ENCODE measurements at regions not wholly inside any gene's neighbourhood (a gene's known extent, or its start where the extent isn't known, plus 50 kb on each side); places are given as distances from the start of the nearest gene placed in this dataset.
"Not testable (repeated sequence)": the region's sequence is repeated elsewhere in the genome, so short reads cannot be mapped to it uniquely, and the experiment has no call there.

DNA sequence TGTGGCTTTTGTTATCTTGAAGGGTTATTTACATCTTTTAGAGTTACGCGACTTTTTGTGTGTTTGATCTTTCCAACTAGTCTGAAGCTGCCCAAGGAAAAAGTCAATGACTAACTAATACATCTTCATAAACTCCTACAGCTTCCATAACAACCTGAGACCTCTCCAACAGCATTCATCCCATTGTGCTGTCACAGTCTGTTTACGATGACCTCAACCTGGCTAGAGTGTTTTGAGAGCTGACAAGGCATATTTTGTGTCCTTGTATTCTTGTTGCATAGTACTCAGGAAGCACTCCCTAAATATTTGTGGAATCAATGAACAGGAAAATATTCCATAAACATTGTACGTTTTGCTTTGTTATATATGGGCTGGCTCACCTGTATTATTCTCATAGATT, 140.2 kb upstream of the NBPF9 start:
- no CpG with 5 or more reads among the region's 4 CpGs for WGBS
- not testable (repeated sequence) for H3K4me3 ChIP-seq (ENCODE audit: low read length in 2 of 2); H3K4me1 ChIP-seq (ENCODE audit: control insufficient read depth in 2 of 2, insufficient read depth in 2 of 2, low read length in 2 of 2); H3K36me3 ChIP-seq (ENCODE audit: control insufficient read depth in 2 of 2, insufficient read depth in 2 of 2, low read length in 1 of 2); H3K27ac ChIP-seq (ENCODE audit: low read depth in 1 of 2, low read length in 1 of 2); H3K27me3 ChIP-seq (ENCODE audit: control insufficient read depth in 2 of 2, insufficient read depth in 1 of 2, low read length in 1 of 2); H3K9me3 ChIP-seq (ENCODE audit: control insufficient read depth in 2 of 2, insufficient read depth in 1 of 2, low read length in 1 of 2); DNase-seq (ENCODE audit: low read depth in 6 of 9, low spot score in 9 of 9)

DNA sequence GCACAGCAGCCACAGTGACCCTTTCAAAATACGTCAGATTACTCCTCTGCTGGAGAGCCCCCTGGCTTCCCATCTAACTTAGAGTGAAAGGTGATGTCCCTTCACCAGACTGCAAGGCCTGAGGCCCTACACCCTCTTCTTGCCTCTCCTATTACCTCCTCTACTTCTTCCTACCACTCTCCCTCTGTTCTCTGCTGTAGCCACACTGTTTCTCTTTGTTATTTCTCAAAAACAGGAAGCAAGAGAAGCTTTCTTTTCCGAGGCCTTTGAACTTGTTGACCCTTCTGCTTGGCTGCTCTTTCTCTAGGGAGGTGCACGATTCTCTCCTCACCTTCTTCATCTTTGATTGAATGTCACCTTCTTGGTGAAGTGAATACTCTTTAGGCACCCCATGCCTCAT, 141.3 kb upstream of the NBPF9 start:
- DNase-seq (ENCODE audit: low read depth in 6 of 9, low spot score in 9 of 9); H3K27me3 ChIP-seq (ENCODE audit: control insufficient read depth in 2 of 2, insufficient read depth in 1 of 2, low read length in 1 of 2); H3K27ac ChIP-seq (ENCODE audit: low read depth in 1 of 2, low read length in 1 of 2); H3K36me3 ChIP-seq (ENCODE audit: control insufficient read depth in 2 of 2, insufficient read depth in 2 of 2, low read length in 1 of 2); H3K9me3 ChIP-seq (ENCODE audit: control insufficient read depth in 2 of 2, insufficient read depth in 1 of 2, low read length in 1 of 2); H3K4me3 ChIP-seq (ENCODE audit: low read length in 2 of 2); H3K4me1 ChIP-seq (ENCODE audit: control insufficient read depth in 2 of 2, insufficient read depth in 2 of 2, low read length in 2 of 2): not testable (repeated sequence)
- WGBS: 47% methylated on average over 2 of the region's 3 CpGs

DNA sequence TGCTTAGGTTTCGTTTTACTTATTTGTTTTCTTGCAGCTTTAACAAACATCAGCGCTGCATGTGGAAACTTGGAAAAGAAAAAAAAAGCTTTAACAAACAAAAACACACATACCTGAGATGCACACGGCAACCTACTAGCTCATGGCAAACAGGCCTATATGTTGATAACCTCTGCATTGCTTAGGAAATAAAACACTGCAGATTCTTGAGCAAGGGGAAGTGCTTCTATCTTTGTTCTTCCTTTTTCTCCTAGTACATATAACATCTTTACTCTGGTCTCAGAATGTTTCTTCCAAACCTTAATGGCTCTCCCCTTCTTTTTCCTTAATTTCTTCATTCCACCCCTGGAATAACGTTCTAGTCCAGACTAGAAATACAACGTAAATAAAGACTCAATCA, 142.9 kb upstream of the NBPF9 start:
- H3K4me3 ChIP-seq (ENCODE audit: low read length in 2 of 2); H3K36me3 ChIP-seq (ENCODE audit: control insufficient read depth in 2 of 2, insufficient read depth in 2 of 2, low read length in 1 of 2); H3K4me1 ChIP-seq (ENCODE audit: control insufficient read depth in 2 of 2, insufficient read depth in 2 of 2, low read length in 2 of 2); H3K27ac ChIP-seq (ENCODE audit: low read depth in 1 of 2, low read length in 1 of 2); H3K27me3 ChIP-seq (ENCODE audit: control insufficient read depth in 2 of 2, insufficient read depth in 1 of 2, low read length in 1 of 2); DNase-seq (ENCODE audit: low read depth in 6 of 9, low spot score in 9 of 9); H3K9me3 ChIP-seq (ENCODE audit: control insufficient read depth in 2 of 2, insufficient read depth in 1 of 2, low read length in 1 of 2): not testable (repeated sequence)
- no CpG with 5 or more reads among the region's 5 CpGs for WGBS

DNA sequence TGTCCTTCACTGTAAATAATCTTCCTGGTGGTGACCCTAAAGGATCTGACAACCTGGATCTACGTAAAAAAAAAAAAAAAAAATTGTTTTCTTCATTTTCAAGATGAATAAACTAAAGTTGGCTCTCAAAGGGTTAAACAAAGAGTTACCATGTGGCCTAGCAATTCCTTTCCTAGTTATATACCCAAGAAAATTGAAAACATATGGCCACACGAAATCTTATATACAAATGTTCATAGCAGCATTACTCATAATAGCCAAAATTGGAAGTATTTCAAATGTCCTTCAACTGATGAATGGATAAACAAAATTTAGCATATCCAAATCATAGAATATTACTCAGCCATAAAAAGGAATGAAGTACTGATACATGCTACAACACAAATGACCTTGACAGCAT, 145.3 kb upstream of the NBPF9 start:
- not testable (repeated sequence) for H3K27me3 ChIP-seq (ENCODE audit: control insufficient read depth in 2 of 2, insufficient read depth in 1 of 2, low read length in 1 of 2); H3K4me3 ChIP-seq (ENCODE audit: low read length in 2 of 2); H3K4me1 ChIP-seq (ENCODE audit: control insufficient read depth in 2 of 2, insufficient read depth in 2 of 2, low read length in 2 of 2); DNase-seq (ENCODE audit: low read depth in 6 of 9, low spot score in 9 of 9); H3K27ac ChIP-seq (ENCODE audit: low read depth in 1 of 2, low read length in 1 of 2); H3K9me3 ChIP-seq (ENCODE audit: control insufficient read depth in 2 of 2, insufficient read depth in 1 of 2, low read length in 1 of 2); H3K36me3 ChIP-seq (ENCODE audit: control insufficient read depth in 2 of 2, insufficient read depth in 2 of 2, low read length in 1 of 2)
- WGBS: 94% methylated on average over 1 of the region's 2 CpGs

DNA sequence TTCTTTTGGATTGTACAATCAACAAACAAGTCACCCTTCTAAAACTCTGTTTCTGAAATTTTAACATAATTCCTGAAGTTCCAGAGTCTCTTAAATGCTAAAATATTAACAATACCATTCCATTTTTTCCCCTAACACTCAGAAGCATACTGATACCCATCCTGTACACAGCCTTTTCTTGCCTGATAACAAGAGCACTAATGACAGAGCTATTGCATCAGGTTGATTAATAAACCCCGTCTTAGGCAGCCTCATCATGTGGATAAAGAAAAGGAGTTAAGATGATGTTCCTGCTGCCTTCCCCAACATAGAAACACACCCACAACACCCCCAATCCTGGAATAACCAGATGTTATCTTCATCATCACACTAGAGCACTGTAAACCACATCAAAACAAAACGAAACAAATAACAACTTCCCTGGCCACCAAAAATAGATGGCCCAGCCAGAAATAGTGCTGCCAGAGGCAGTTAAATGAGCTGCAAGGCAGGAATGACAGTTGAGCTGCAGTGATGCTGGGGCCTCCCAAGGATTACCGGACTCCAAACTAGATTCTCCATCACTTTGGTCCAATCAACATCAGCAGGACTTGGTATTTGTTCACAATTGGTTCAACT, 146.6 kb upstream of the NBPF9 start:
- not testable (repeated sequence) for H3K4me3 ChIP-seq (ENCODE audit: low read length in 2 of 2); H3K4me1 ChIP-seq (ENCODE audit: control insufficient read depth in 2 of 2, insufficient read depth in 2 of 2, low read length in 2 of 2); H3K9me3 ChIP-seq (ENCODE audit: control insufficient read depth in 2 of 2, insufficient read depth in 1 of 2, low read length in 1 of 2); H3K27ac ChIP-seq (ENCODE audit: low read depth in 1 of 2, low read length in 1 of 2); H3K36me3 ChIP-seq (ENCODE audit: control insufficient read depth in 2 of 2, insufficient read depth in 2 of 2, low read length in 1 of 2); H3K27me3 ChIP-seq (ENCODE audit: control insufficient read depth in 2 of 2, insufficient read depth in 1 of 2, low read length in 1 of 2); DNase-seq (ENCODE audit: low read depth in 6 of 9, low spot score in 9 of 9)
- 96% methylated on average over 1 of the region's 3 CpGs for WGBS

DNA sequence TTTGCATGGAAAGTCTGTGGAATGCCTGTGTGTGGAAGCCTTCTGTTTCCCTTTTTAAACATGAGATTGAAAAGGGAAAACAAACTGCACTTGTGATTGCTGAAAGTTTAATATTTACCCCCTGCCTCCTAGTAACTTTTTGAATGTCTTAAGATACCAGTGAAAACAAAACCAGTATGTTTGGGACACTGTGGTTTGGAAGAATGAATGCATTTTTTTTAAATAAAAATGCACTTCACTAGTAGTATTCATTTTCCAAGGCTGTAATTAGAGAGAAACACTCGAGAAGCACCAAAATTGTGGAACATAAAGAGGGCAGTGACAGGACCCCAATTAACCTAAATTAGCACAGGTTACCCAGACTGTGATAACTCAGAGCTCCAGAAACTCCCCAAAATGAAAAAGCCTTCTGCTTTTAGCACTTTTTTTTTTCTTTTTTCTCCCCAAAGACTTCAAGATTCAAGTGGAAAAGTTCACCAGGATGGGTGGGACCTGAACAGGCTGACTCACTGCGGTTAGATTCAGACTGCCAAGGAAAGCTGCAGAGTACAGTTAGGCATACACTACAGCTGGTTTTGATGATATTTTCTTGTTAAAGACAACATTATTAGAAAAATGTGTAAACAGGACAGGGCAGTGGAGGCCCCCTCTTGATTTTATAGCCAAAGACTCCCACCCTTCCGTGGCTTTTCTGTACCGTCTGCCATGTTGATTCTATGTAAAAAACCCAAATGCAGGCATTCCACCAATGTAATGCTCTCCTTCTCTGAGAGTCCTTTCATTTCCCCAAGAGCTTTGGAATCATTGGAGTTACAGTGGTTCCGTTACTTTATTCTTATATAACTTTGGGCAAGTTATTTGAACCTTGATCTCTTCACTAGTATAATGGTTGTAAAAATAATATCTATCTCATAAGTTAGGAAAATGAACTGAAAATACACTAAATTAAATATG, 151.8 kb upstream of the NBPF9 start:
- not testable (repeated sequence) for H3K27ac ChIP-seq (ENCODE audit: low read depth in 1 of 2, low read length in 1 of 2); H3K4me1 ChIP-seq (ENCODE audit: control insufficient read depth in 2 of 2, insufficient read depth in 2 of 2, low read length in 2 of 2); H3K4me3 ChIP-seq (ENCODE audit: low read length in 2 of 2); H3K36me3 ChIP-seq (ENCODE audit: control insufficient read depth in 2 of 2, insufficient read depth in 2 of 2, low read length in 1 of 2); H3K27me3 ChIP-seq (ENCODE audit: control insufficient read depth in 2 of 2, insufficient read depth in 1 of 2, low read length in 1 of 2); H3K9me3 ChIP-seq (ENCODE audit: control insufficient read depth in 2 of 2, insufficient read depth in 1 of 2, low read length in 1 of 2); DNase-seq (ENCODE audit: low read depth in 6 of 9, low spot score in 9 of 9)
- WGBS: 33% methylated on average over 1 of the region's 5 CpGs

DNA sequence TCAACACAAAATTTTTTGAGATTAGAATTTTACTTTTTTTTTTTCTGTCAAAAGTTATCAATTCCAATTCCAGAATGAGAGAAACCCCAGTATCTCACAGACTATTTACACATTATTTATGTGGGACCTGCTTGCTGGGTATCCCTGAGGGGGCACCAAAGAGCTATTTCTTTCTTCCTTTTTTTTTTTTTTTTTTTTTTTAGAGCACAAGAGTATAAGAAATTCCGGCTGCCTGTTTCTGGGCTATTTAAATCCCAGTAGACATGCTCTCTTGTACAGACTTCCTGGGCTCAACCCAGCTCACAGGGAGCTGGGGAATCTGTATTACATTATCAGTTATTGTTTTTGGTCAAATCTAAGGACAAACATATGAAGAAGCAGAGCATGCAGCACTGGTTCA, 156.9 kb upstream of the NBPF9 start:
- H3K27me3 ChIP-seq (ENCODE audit: control insufficient read depth in 2 of 2, insufficient read depth in 1 of 2, low read length in 1 of 2); H3K4me3 ChIP-seq (ENCODE audit: low read length in 2 of 2): not testable (repeated sequence)
- no CpG with 5 or more reads among the region's 1 CpG for WGBS

DNA sequence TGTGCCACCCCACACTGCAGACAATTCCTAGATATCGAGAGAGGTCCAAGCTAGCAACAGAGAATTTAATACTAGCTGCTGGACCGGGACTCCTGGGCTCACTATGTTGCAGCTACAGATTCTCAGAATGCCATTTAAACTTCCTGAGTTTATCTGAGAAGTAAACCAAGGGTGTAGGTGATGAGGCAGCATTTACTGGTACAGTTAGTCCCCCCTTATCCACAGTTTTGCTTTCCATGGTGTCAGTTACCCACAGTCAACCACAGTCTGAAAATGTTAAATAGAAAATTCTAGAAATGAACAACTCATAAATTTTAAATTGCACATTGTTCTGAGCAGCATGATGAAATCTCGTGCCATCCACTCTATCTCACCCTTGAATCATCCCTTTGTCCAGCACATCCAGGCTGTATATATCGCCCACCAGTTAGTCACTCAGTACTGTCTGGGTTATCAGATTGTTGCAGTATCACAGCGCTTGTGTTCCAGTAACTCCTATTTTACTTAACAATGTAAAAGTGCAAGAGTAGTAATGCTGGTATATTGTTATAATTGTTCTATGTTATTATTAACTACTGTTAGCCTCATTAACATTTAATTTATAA, 157.5 kb upstream of the NBPF9 start:
- not testable (repeated sequence) for H3K27ac ChIP-seq (ENCODE audit: low read depth in 1 of 2, low read length in 1 of 2); DNase-seq (ENCODE audit: low read depth in 6 of 9, low spot score in 9 of 9); H3K4me1 ChIP-seq (ENCODE audit: control insufficient read depth in 2 of 2, insufficient read depth in 2 of 2, low read length in 2 of 2); H3K27me3 ChIP-seq (ENCODE audit: control insufficient read depth in 2 of 2, insufficient read depth in 1 of 2, low read length in 1 of 2); H3K36me3 ChIP-seq (ENCODE audit: control insufficient read depth in 2 of 2, insufficient read depth in 2 of 2, low read length in 1 of 2); H3K9me3 ChIP-seq (ENCODE audit: control insufficient read depth in 2 of 2, insufficient read depth in 1 of 2, low read length in 1 of 2); H3K4me3 ChIP-seq (ENCODE audit: low read length in 2 of 2)
- WGBS: 76% methylated on average over 2 of the region's 5 CpGs

More for the DNA sequence above, 156.9 kb upstream of the NBPF9 start:
- not testable (repeated sequence) for DNase-seq (ENCODE audit: low read depth in 6 of 9, low spot score in 9 of 9); H3K27ac ChIP-seq (ENCODE audit: low read depth in 1 of 2, low read length in 1 of 2); H3K36me3 ChIP-seq (ENCODE audit: control insufficient read depth in 2 of 2, insufficient read depth in 2 of 2, low read length in 1 of 2); H3K9me3 ChIP-seq (ENCODE audit: control insufficient read depth in 2 of 2, insufficient read depth in 1 of 2, low read length in 1 of 2); H3K4me1 ChIP-seq (ENCODE audit: control insufficient read depth in 2 of 2, insufficient read depth in 2 of 2, low read length in 2 of 2)

DNA sequence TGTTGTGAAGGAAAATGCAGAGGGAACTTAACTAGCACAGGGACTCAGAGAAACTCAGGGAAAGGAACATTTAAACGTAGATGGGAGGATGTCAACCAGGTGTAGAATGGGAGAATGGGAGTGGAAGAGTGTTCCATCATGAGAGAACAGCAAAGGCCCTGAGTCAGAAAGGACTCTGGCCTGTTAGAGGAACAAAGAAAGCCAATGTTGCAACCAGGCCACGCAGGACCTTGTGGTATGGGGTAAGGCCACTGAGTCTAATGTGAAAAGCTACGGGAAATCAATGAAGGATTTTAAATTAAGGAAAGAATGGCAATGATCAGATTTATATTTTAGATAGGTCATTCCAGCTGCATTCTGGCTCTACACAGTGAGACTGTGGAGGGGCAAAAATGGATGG, 163.9 kb upstream of the NBPF9 start:
- H3K9me3 ChIP-seq (ENCODE audit: control insufficient read depth in 2 of 2, insufficient read depth in 1 of 2, low read length in 1 of 2); H3K4me1 ChIP-seq (ENCODE audit: control insufficient read depth in 2 of 2, insufficient read depth in 2 of 2, low read length in 2 of 2); H3K27me3 ChIP-seq (ENCODE audit: control insufficient read depth in 2 of 2, insufficient read depth in 1 of 2, low read length in 1 of 2); H3K4me3 ChIP-seq (ENCODE audit: low read length in 2 of 2); H3K27ac ChIP-seq (ENCODE audit: low read depth in 1 of 2, low read length in 1 of 2); DNase-seq (ENCODE audit: low read depth in 6 of 9, low spot score in 9 of 9); H3K36me3 ChIP-seq (ENCODE audit: control insufficient read depth in 2 of 2, insufficient read depth in 2 of 2, low read length in 1 of 2): not testable (repeated sequence)
- no CpG with 5 or more reads among the region's 3 CpGs for WGBS

Measured in thymus (tissue), 11 donors.